HCT116 (cell line): ENCODE measurements at regions not wholly inside any gene's neighbourhood (a gene's known extent, or its start where the extent isn't known, plus 50 kb on each side); places are given as distances from the start of the nearest gene placed in this dataset.

Source experiments
- ATAC-seq: fragments of 200-7000 bp; cut with Tn5 transposase; 2 replicates; pipeline ENCODE4 v1.9.1; 2020; ENCODE audit warnings: mild to moderate bottlenecking, moderate library complexity
- BruUV-seq: library from RNA; stranded (reverse); fragments of 400-500 nt; replicated peaks from 2 replicates; lab custom pipeline; 2021; lab: Mats Ljungman, UMichigan
- CTCF ChIA-PET: fragments of 300-600 bp; sonication (Branson Sonifier 250); formaldehyde crosslinking; loops from one replicate; lab custom pipeline; 2021; ENCODE audit warnings: antibody characterized with exemption; lab: Charles Lee
- POLR2A ChIA-PET: fragments of 300-600, 350-600 bp; sonication (Branson Sonifier 250); formaldehyde crosslinking; loops from one replicate; lab custom pipeline; 2021; ENCODE audit warnings: antibody characterized with exemption; lab: Charles Lee
- RAD21 ChIA-PET, 2 experiments: fragments of 300-600 bp; sonication (Branson Sonifier 250); formaldehyde crosslinking; loops; one replicate each; lab custom pipeline; 2023; ENCODE audit warnings: low total read pairs in 2 of 2; ENCODE audit not compliant: uncharacterized antibody in 2 of 2, unreplicated experiment in 2 of 2, low non-redundant PET in 1 of 2; lab: Charles Lee
- DNase-seq: peaks from one replicate; pipeline ENCODE4 v3.0.0-alpha.2; 2010; ENCODE audit warnings: low read depth, low spot score
- H2AFZ ChIP-seq: fragments of 200-600 bp; shearing (Covaris generic), sonication (generic); 2 replicates; pipeline ENCODE4 v1.6.1; 2017; ENCODE audit warnings: low read depth, mixed run types, mixed read lengths, antibody characterized with exemption, low read length; ENCODE audit not compliant: poor library complexity, severe bottlenecking
- H3K27ac ChIP-seq: 2 replicates; pipeline ENCODE4 v1.5.1; 2012; ENCODE audit warnings: low read depth, low read length
- H3K27me3 ChIP-seq: fragments of 200-600 bp; sonication (generic); 2 replicates; pipeline ENCODE4 v1.6.1; 2016; ENCODE audit warnings: mixed run types, low read length, mixed read lengths; ENCODE audit not compliant: insufficient read depth
- H3K36me3 ChIP-seq, 2 experiments: fragments of 200-500 bp in 1 of 2; fragments of 200-600 bp in 1 of 2; sonication (Bioruptor generic) in 1 of 2; sonication (generic) in 1 of 2; 2 replicates each; pipeline versions ENCODE4 v1.5.1 to v1.6.1; 2014 to 2016; ENCODE audit warnings: low read length in 2 of 2, inconsistent platforms in 1 of 2, mixed read lengths in 1 of 2, mixed run types in 1 of 2; ENCODE audit not compliant: insufficient read depth in 2 of 2, control insufficient read depth in 1 of 2
- H3K4me1 ChIP-seq, 2 experiments: fragments of 200-600 bp in 1 of 2; sonication (generic) in 1 of 2; 2 replicates each; pipeline versions ENCODE4 v1.5.1 to v1.6.1; 2012 to 2017; ENCODE audit warnings: low read length in 2 of 2, inconsistent platforms in 1 of 2, mild to moderate bottlenecking in 1 of 2, mixed read lengths in 1 of 2, mixed run types in 1 of 2, moderate library complexity in 1 of 2; ENCODE audit not compliant: insufficient read depth in 2 of 2, control insufficient read depth in 1 of 2
- H3K4me2 ChIP-seq: fragments of 200-600 bp; sonication (generic); 2 replicates; pipeline ENCODE4 v1.6.1; 2017; ENCODE audit warnings: mixed run types, low read length, mixed read lengths
- H3K4me3 ChIP-seq, 2 experiments: fragments of 200-600 bp in 1 of 2; sonication (generic) in 1 of 2; replicated peaks in 1 of 2; 2 replicates each; pipeline ENCODE4 v1.5.1; 2011 to 2016; ENCODE audit warnings: low read length in 2 of 2, control low read depth in 1 of 2, low read depth in 1 of 2, mild to moderate bottlenecking in 1 of 2, mixed read lengths in 1 of 2, mixed run types in 1 of 2
- H3K79me2 ChIP-seq: fragments of 200-600 bp; sonication (generic); 2 replicates; pipeline ENCODE4 v1.6.1; 2017; ENCODE audit warnings: mild to moderate bottlenecking, mixed run types, low read length, moderate library complexity, mixed read lengths; ENCODE audit not compliant: insufficient read depth
- H3K9ac ChIP-seq: fragments of 200-600 bp; sonication (generic); 2 replicates; pipeline ENCODE4 v1.6.1; 2016; ENCODE audit warnings: low read length, mixed read lengths
- H3K9me2 ChIP-seq: fragments of 200-600 bp; sonication (generic), shearing (Covaris generic); 2 replicates; pipeline ENCODE4 v1.6.1; 2017; ENCODE audit warnings: mixed run types, mild to moderate bottlenecking, moderate library complexity; ENCODE audit not compliant: insufficient read depth
- H3K9me3 ChIP-seq, 2 experiments: fragments of 200-500 bp in 1 of 2; fragments of 200-600 bp in 1 of 2; sonication (Bioruptor generic) in 1 of 2; sonication (generic) in 1 of 2; 2 replicates each; pipeline ENCODE4 v1.6.1; 2014 to 2017; ENCODE audit warnings: low read length in 2 of 2, mixed read lengths in 2 of 2, inconsistent platforms in 1 of 2, low read depth in 1 of 2, mild to moderate bottlenecking in 1 of 2, mixed run types in 1 of 2, moderate library complexity in 1 of 2; ENCODE audit not compliant: control insufficient read depth in 1 of 2, insufficient read depth in 1 of 2
- H4K20me1 ChIP-seq: fragments of 200-600 bp; sonication (generic), shearing (Covaris generic); 2 replicates; pipeline ENCODE4 v1.6.1; 2017; ENCODE audit warnings: mixed run types, mild to moderate bottlenecking, moderate library complexity; ENCODE audit not compliant: insufficient read depth
- ATF3 ChIP-seq: IDR thresholded peaks from 2 replicates; pipeline ENCODE4 v1.6.1; 2012
- CEBPB ChIP-seq: IDR thresholded peaks from 2 replicates; pipeline ENCODE4 v1.6.1; 2012; ENCODE audit warnings: low read depth
- CTCF ChIP-seq, 3 experiments: fragments of 200-600 bp in 1 of 3; sonication (generic) in 1 of 3; IDR thresholded peaks in 2 of 3; conservative IDR thresholded peaks in 1 of 3; 2 replicates each; pipeline ENCODE4 v1.5.1; 2012 to 2017; ENCODE audit warnings: low read depth in 2 of 3, low read length in 2 of 3, antibody characterized with exemption in 1 of 3, borderline replicate concordance in 1 of 3, control low read depth in 1 of 3, mild to moderate bottlenecking in 1 of 3, mixed read lengths in 1 of 3, mixed run types in 1 of 3, moderate library complexity in 1 of 3; ENCODE audit not compliant: insufficient read depth in 1 of 3
- EGR1 ChIP-seq: IDR thresholded peaks from 2 replicates; pipeline ENCODE4 v1.6.1; 2012; ENCODE audit warnings: low read depth
- ELF1 ChIP-seq: IDR thresholded peaks from 2 replicates; pipeline ENCODE4 v1.6.1; 2012; ENCODE audit warnings: low read depth, borderline replicate concordance
- JUND ChIP-seq: IDR thresholded peaks from 2 replicates; pipeline ENCODE4 v1.6.1; 2012
- POLR2A ChIP-seq: IDR thresholded peaks from 2 replicates; pipeline ENCODE4 v1.7.0; 2011; ENCODE audit warnings: borderline replicate concordance; ENCODE audit not compliant: insufficient read depth, insufficient read length; ENCODE audit errors: extremely low read depth
- POLR2AphosphoS5 ChIP-seq: IDR thresholded peaks from 2 replicates; pipeline ENCODE4 v1.6.1; 2011; ENCODE audit warnings: mild to moderate bottlenecking, low read depth, low read length, moderate library complexity
- REST ChIP-seq: IDR thresholded peaks from 2 replicates; pipeline ENCODE4 v1.6.1; 2012; ENCODE audit warnings: low read depth
- SIN3A ChIP-seq: IDR thresholded peaks from 2 replicates; pipeline ENCODE4 v1.6.1; 2012; ENCODE audit warnings: low read depth
- SRF ChIP-seq: IDR thresholded peaks from 2 replicates; pipeline ENCODE4 v1.6.1; 2012; ENCODE audit warnings: low read depth
- YY1 ChIP-seq: IDR thresholded peaks from 2 replicates; pipeline ENCODE4 v1.6.1; 2011; ENCODE audit warnings: low read length, low read depth, moderate library complexity, mild to moderate bottlenecking; ENCODE audit not compliant: insufficient replicate concordance; ENCODE audit errors: extremely low read depth
- intact Hi-C: fragments of 100-400 bp; cut with micrococcal nuclease; formaldehyde crosslinking; loops from 2 replicates; pipeline ENCODE4 v1.10.0; 2022

- Histone ChIP-seq H3K36me3 (no peaks in the 10 kb centered on the region), H3K4me3 (no peak overlapping the region), H3K4me2 (no peak overlapping the region), H3K27me3 (no peaks in the 10 kb centered on the region), H3K27ac (no peak overlapping the region), H3K79me2 (no peaks in the 10 kb centered on the region), H3K9ac (no peak overlapping the region), H3K9me3 (no peaks in the 10 kb centered on the region), H4K20me1 (no peaks in the 10 kb centered on the region), H3K4me1 (no peaks in the 10 kb centered on the region)
- ATAC-seq (no peak), DNase-seq (no peak)
- ChIA-PET CTCF (no interaction called here), POLR2A (no interaction called here)
- BruUV-seq = no TSS peak
- TF ChIP-seq ELF1 (no peak), POLR2AphosphoS5 (no peak), EGR1 (no peak), SRF (no peak), CTCF (IDR thresholded peaks at IDR 0.05 in 2 of 3, conservative IDR thresholded peaks at IDR 0.05 in 1 of 3; ENCODE audit: borderline replicate concordance in 1 of 3, insufficient read depth in 1 of 3, low read depth in 2 of 3, low read length in 2 of 3) (no peak), CEBPB (no peak)
- TF ChIP-seq, all 23 proteins: peak for 0
- H3K9me2 ChIP-seq = no peaks in the 10 kb centered on the region
- RAD21 ChIA-PET = no interaction called here
- intact Hi-C loops = no loop called here
- no peak overlapping the region for H2AFZ ChIP-seq
Measured at GRCh38 chr1:187838335-187839293, 1009.9 kb downstream of the PLA2G4A start.

GRCh38 chr1:187839873-187840272, 1011.1 kb downstream of the PLA2G4A start:
- no peaks in the 10 kb centered on the region for H3K9me3 ChIP-seq
- H3K4me1 ChIP-seq = no peaks in the 10 kb centered on the region
- DNase-seq (no peak), ATAC-seq (no peak)
- CTCF ChIA-PET = no interaction called here
- no peak for TF ChIP-seq SRF
- no peak for TF ChIP-seq YY1
- TF ChIP-seq SIN3A = no peak
- TF ChIP-seq POLR2A = no peak
- TF ChIP-seq JUND = no peak
- no peak for TF ChIP-seq POLR2AphosphoS5
- TF ChIP-seq ATF3 = no peak
- TF ChIP-seq REST = no peak
- no peak overlapping the region for H3K27ac ChIP-seq
- H3K36me3 ChIP-seq = no peaks in the 10 kb centered on the region
- no peak overlapping the region for H3K9ac ChIP-seq
- H4K20me1 ChIP-seq = no peaks in the 10 kb centered on the region
- RAD21 ChIA-PET = no interaction called here
- POLR2A ChIA-PET = no interaction called here
- H3K79me2 ChIP-seq = no peaks in the 10 kb centered on the region
- no peak overlapping the region for H3K4me2 ChIP-seq
- intact Hi-C loops = no loop called here
- H3K9me2 ChIP-seq = no peaks in the 10 kb centered on the region
- H3K4me3 ChIP-seq = no peak overlapping the region
- no peak overlapping the region for H2AFZ ChIP-seq
- no peaks in the 10 kb centered on the region for H3K27me3 ChIP-seq
- no TSS peak for BruUV-seq
